ENCODE measurements at regions not wholly inside any gene's neighbourhood (a gene's known extent, or its start where the extent isn't known, plus 50 kb on each side); places are given as distances from the start of the nearest gene placed in this dataset.

GRCh38 chr15:37427393-37427792, 327.0 kb upstream of the MEIS2 start:
- peak in 1 of 2 experiments; percentile 12 for DNase-seq

- no peak for DNase-seq
Measured at GRCh38 chr15:37446921-37447320, 346.6 kb upstream of the MEIS2 start.

GRCh38 chr15:37452498-37452897, 352.1 kb upstream of the MEIS2 start:
- DNase-seq, result no peak

GRCh38 chr15:37480482-37480881, 380.1 kb upstream of the MEIS2 start:
- no peak for DNase-seq

GRCh38 chr15:37481126-37481525, 380.8 kb upstream of the MEIS2 start:
- DNase-seq, result no peak

- no peak for DNase-seq
Measured at GRCh38 chr15:37483779-37484178, 383.4 kb upstream of the MEIS2 start.

- DNase-seq, result no peak
Measured at GRCh38 chr15:37485056-37485455, 384.7 kb upstream of the MEIS2 start.

- DNase-seq, result no peak
Measured at GRCh38 chr15:37490707-37491106, 390.4 kb upstream of the MEIS2 start.

- DNase-seq, result no peak
Measured at GRCh38 chr15:37516621-37517020, 416.3 kb upstream of the MEIS2 start.

GRCh38 chr15:37517191-37517895, 417.0 kb upstream of the MEIS2 start:
- no peak for DNase-seq

- DNase-seq, result no peak
Measured at GRCh38 chr15:37518436-37518835, 416.0 kb upstream of the TMCO5A start.

- DNase-seq, result no peak
Measured at GRCh38 chr15:37520026-37520425, 414.4 kb upstream of the TMCO5A start.

- no peak for DNase-seq
Measured at GRCh38 chr15:37520882-37521281, 413.6 kb upstream of the TMCO5A start.

GRCh38 chr15:37524601-37525000, 409.8 kb upstream of the TMCO5A start:
- no peak for DNase-seq

- DNase-seq, result no peak
Measured at GRCh38 chr15:37528432-37528831, 406.0 kb upstream of the TMCO5A start.

- no peak for DNase-seq
Measured at GRCh38 chr15:37536967-37537605, 397.4 kb upstream of the TMCO5A start.

- no peak for DNase-seq
Measured at GRCh38 chr15:37537802-37538201, 396.6 kb upstream of the TMCO5A start.

- DNase-seq, result no peak
Measured at GRCh38 chr15:37548116-37548515, 386.3 kb upstream of the TMCO5A start.

GRCh38 chr15:37550360-37551024, 383.9 kb upstream of the TMCO5A start:
- DNase-seq, result no peak

- no peak for DNase-seq
Measured at GRCh38 chr15:37572401-37572800, 362.0 kb upstream of the TMCO5A start.

GRCh38 chr15:37574985-37575384, 359.5 kb upstream of the TMCO5A start:
- no peak for DNase-seq

- no peak for DNase-seq
Measured at GRCh38 chr15:37576952-37577351, 357.5 kb upstream of the TMCO5A start.

- no peak for DNase-seq
Measured at GRCh38 chr15:37581866-37582532, 352.4 kb upstream of the TMCO5A start.

GRCh38 chr15:37582852-37583251, 351.6 kb upstream of the TMCO5A start:
- DNase-seq, result no peak

Data from NCI-H526 (cell line).